Endothelial cell of umbilical vein (primary cell): ENCODE measurements at regions not wholly inside any gene's neighbourhood (a gene's known extent, or its start where the extent isn't known, plus 50 kb on each side); places are given as distances from the start of the nearest gene placed in this dataset.

Source experiments
- BruUV-seq: library from RNA; stranded (reverse); fragments of 400-500 nt; replicated peaks from 2 replicates; lab custom pipeline; 2021; lab: Mats Ljungman, UMichigan
- CTCF ChIA-PET: fragments of 300-600, 350-600 bp; sonication (Branson Sonifier 250); formaldehyde crosslinking; loops from one replicate; lab custom pipeline; 2021; ENCODE audit warnings: antibody characterized with exemption, inconsistent platforms; lab: Charles Lee
- POLR2A ChIA-PET: fragments of 300-600, 350-600 bp; sonication (Branson Sonifier 250); formaldehyde crosslinking; loops from one replicate; lab custom pipeline; 2021; ENCODE audit warnings: antibody characterized with exemption, inconsistent platforms; lab: Charles Lee
- DNase-seq: peaks from one replicate; pipeline ENCODE4 v3.0.0-alpha.2; 2011; ENCODE audit warnings: low read depth, low spot score
- FAIRE-seq: peaks from 2 replicates; lab custom pipeline; 2011; peaks lifted over from hg19 to GRCh38; lab: Jason Lieb, UNC
- H2AFZ ChIP-seq: 2 replicates; pipeline ENCODE4 v1.6.0; 2012; ENCODE audit warnings: low read depth, low read length, control low read depth, inconsistent platforms
- H3K27ac ChIP-seq: 2 replicates; pipeline ENCODE4 v1.5.1; 2011; ENCODE audit warnings: low read depth, mild to moderate bottlenecking, control low read depth, low read length, moderate library complexity; ENCODE audit not compliant: insufficient read depth
- H3K27me3 ChIP-seq, 2 experiments: 2 replicates each; pipeline versions ENCODE4 v1.6.0 to v1.6.1; 2011; ENCODE audit warnings: low read length in 2 of 2, mixed read lengths in 1 of 2; ENCODE audit not compliant: control insufficient read depth in 2 of 2, insufficient read depth in 2 of 2
- H3K36me3 ChIP-seq, 2 experiments: 2 replicates in 1 of 2; 3 replicates in 1 of 2; pipeline ENCODE4 v1.5.1; 2011; ENCODE audit warnings: low read length in 2 of 2, mild to moderate bottlenecking in 1 of 2, moderate library complexity in 1 of 2; ENCODE audit not compliant: control insufficient read depth in 2 of 2, insufficient read depth in 2 of 2; ENCODE audit errors: extremely low read depth in 1 of 2
- H3K4me1 ChIP-seq: 3 replicates; pipeline ENCODE4 v1.5.1; 2011; ENCODE audit warnings: mild to moderate bottlenecking, low read length; ENCODE audit not compliant: control insufficient read depth, insufficient read depth; ENCODE audit errors: extremely low read depth
- H3K4me2 ChIP-seq: 2 replicates; pipeline ENCODE4 v1.6.1; 2011; ENCODE audit warnings: low read length, control low read depth, mixed read lengths; ENCODE audit not compliant: insufficient read depth
- H3K4me3 ChIP-seq, 3 experiments: fragments of 200-600 bp in 1 of 3; sonication (generic), shearing (Covaris generic) in 1 of 3; replicated peaks in 1 of 3; 2 replicates each; pipeline ENCODE4 v1.5.1; 2011 to 2016; ENCODE audit warnings: control low read depth in 3 of 3, low read length in 3 of 3, mild to moderate bottlenecking in 2 of 3, inconsistent platforms in 1 of 3, low read depth in 1 of 3, moderate library complexity in 1 of 3; ENCODE audit not compliant: insufficient read depth in 1 of 3
- H3K79me2 ChIP-seq: 2 replicates; pipeline ENCODE4 v1.6.0; 2012; ENCODE audit warnings: low read length, inconsistent platforms; ENCODE audit not compliant: control insufficient read depth, insufficient read depth
- H3K9ac ChIP-seq: replicated peaks from 2 replicates; pipeline ENCODE3; 2011; ENCODE audit warnings: low read length, control low read depth; ENCODE audit not compliant: insufficient read depth; ENCODE audit errors: extremely low read depth
- H3K9me1 ChIP-seq: replicated peaks from 3 replicates; pipeline ENCODE4 v1.6.0; 2011; ENCODE audit warnings: mild to moderate bottlenecking, low read length; ENCODE audit not compliant: control insufficient read depth, insufficient read depth; ENCODE audit errors: extremely low read depth
- H3K9me3 ChIP-seq: replicated peaks from 2 replicates; pipeline ENCODE4 v1.5.1; 2012; ENCODE audit warnings: low read length, inconsistent platforms; ENCODE audit not compliant: control insufficient read depth, insufficient read depth
- H4K20me1 ChIP-seq: replicated peaks from 2 replicates; pipeline ENCODE3; 2011; ENCODE audit warnings: mild to moderate bottlenecking, low read length; ENCODE audit not compliant: control insufficient read depth, insufficient read depth; ENCODE audit errors: extremely low read depth
- EZH2 ChIP-seq: IDR thresholded peaks from 2 replicates; pipeline ENCODE4 v1.6.1; 2012; ENCODE audit warnings: borderline replicate concordance, low read depth, mild to moderate bottlenecking, moderate library complexity, low read length, inconsistent platforms; ENCODE audit not compliant: severe bottlenecking
- FOS ChIP-seq: IDR thresholded peaks from 2 replicates; pipeline ENCODE4 v1.6.1; 2011; ENCODE audit warnings: mild to moderate bottlenecking, low read length, moderate library complexity, borderline replicate concordance; ENCODE audit not compliant: insufficient read depth
- GATA2 ChIP-seq: IDR thresholded peaks from 2 replicates; pipeline ENCODE4 v1.7.0; 2011; ENCODE audit warnings: low read depth, mild to moderate bottlenecking, moderate library complexity, mixed read lengths, low read length; ENCODE audit not compliant: insufficient read length, insufficient read depth
- JUN ChIP-seq: IDR thresholded peaks from 2 replicates; pipeline ENCODE4 v1.6.1; 2011; ENCODE audit warnings: borderline replicate concordance, low read depth; ENCODE audit not compliant: insufficient read length, insufficient read depth
- MYC ChIP-seq: IDR thresholded peaks from one replicate; pipeline ENCODE4 v1.6.1; 2011; ENCODE audit warnings: mild to moderate bottlenecking, low read depth, low read length
- POLR2A ChIP-seq: IDR thresholded peaks from 2 replicates; pipeline ENCODE4 v1.6.1; 2012; ENCODE audit warnings: low read depth, mild to moderate bottlenecking, control low read depth, low read length
- POLR2AphosphoS5 ChIP-seq: IDR thresholded peaks from 2 replicates; pipeline ENCODE4 v1.6.1; 2012; ENCODE audit warnings: low read depth, mild to moderate bottlenecking, control low read depth, low read length, moderate library complexity; ENCODE audit not compliant: insufficient read depth
- dilution Hi-C: fragments of 300-500 bp; cut with MboI; formaldehyde crosslinking; loops from one replicate; pipeline ENCODE4 v1.15.0; 2019; ENCODE audit warnings: low sequenced_read_pairs; ENCODE audit not compliant: extremely low pct_ligation_motif_present
- intact Hi-C: fragments of 100-400 bp; cut with micrococcal nuclease; formaldehyde crosslinking; loops from one replicate; pipeline ENCODE4 v1.10.0; 2022
- TF ChIP-seq, protein P1 (sequence below): IDR thresholded peaks from 2 replicates; pipeline ENCODE4 v1.6.1; 2011; ENCODE audit not compliant: insufficient read depth, insufficient read length
- TF ChIP-seq, protein P2 (sequence below), 2 donors: IDR thresholded peaks; 1 replicate in 1 of 2; 2 replicates in 1 of 2; pipeline ENCODE4 v1.5.1; 2011; ENCODE audit warnings: low read length in 2 of 2, mild to moderate bottlenecking in 2 of 2, moderate library complexity in 2 of 2, control low read depth in 1 of 2, inconsistent platforms in 1 of 2, low read depth in 1 of 2; ENCODE audit not compliant: insufficient read depth in 1 of 2; ENCODE audit errors: extremely low read depth in 1 of 2

DNA sequence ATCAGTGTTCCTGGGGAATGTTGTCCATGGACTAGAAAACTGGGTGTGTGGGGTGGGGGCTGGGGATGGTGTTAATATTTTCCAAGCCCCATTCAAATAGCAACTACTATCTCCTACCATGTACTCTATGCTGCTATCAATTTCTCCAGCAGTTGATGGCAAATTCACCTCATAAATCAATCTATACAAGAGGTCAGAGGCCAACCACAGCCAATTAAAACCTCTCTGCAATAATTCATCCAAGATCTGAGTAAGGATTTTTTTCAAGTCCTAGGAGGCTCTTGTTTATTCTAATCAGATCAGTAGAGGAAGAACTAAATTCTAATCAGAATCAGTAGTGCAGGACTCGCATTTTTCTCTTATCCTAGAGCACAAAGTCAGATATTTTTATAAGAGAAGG lies 73.4 kb upstream of the WT1 start:
- no peaks in the 10 kb centered on the region for H3K27me3 ChIP-seq
- H3K4me1 ChIP-seq = peaks cover 6% of the 10 kb centered on the region
- no peak overlapping the region for H3K4me2 ChIP-seq
- no TSS peak for BruUV-seq
- CTCF ChIA-PET = no interaction called here
- intact Hi-C loops (no loop called here), dilution Hi-C loops (no loop called here)
- DNase-seq = no peak
- no peak overlapping the region for H3K9ac ChIP-seq
- H3K9me3 ChIP-seq = no peaks in the 10 kb centered on the region
- POLR2A ChIA-PET = no interaction called here
- H3K79me2 ChIP-seq = no peaks in the 10 kb centered on the region
- TF ChIP-seq, protein P1, sequence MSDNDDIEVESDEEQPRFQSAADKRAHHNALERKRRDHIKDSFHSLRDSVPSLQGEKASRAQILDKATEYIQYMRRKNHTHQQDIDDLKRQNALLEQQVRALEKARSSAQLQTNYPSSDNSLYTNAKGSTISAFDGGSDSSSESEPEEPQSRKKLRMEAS = no peak
- no peak for TF ChIP-seq POLR2A
- no peak for TF ChIP-seq POLR2AphosphoS5
- TF ChIP-seq, protein P2, sequence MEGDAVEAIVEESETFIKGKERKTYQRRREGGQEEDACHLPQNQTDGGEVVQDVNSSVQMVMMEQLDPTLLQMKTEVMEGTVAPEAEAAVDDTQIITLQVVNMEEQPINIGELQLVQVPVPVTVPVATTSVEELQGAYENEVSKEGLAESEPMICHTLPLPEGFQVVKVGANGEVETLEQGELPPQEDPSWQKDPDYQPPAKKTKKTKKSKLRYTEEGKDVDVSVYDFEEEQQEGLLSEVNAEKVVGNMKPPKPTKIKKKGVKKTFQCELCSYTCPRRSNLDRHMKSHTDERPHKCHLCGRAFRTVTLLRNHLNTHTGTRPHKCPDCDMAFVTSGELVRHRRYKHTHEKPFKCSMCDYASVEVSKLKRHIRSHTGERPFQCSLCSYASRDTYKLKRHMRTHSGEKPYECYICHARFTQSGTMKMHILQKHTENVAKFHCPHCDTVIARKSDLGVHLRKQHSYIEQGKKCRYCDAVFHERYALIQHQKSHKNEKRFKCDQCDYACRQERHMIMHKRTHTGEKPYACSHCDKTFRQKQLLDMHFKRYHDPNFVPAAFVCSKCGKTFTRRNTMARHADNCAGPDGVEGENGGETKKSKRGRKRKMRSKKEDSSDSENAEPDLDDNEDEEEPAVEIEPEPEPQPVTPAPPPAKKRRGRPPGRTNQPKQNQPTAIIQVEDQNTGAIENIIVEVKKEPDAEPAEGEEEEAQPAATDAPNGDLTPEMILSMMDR (IDR thresholded peaks at IDR 0.05; ENCODE audit: extremely low read depth in 1 of 2, insufficient read depth in 1 of 2, low read depth in 1 of 2, low read length in 2 of 2) = no peak
- TF ChIP-seq JUN = no peak
- TF ChIP-seq MYC = no peak
- no peak for TF ChIP-seq FOS
- no peak for TF ChIP-seq EZH2
- no peak for TF ChIP-seq GATA2
- H3K9me1 ChIP-seq = no peaks in the 10 kb centered on the region
- no peak overlapping the region for H3K27ac ChIP-seq
- no peak for FAIRE-seq
- no peak overlapping the region for H2AFZ ChIP-seq
- no peaks in the 10 kb centered on the region for H4K20me1 ChIP-seq
- no peak overlapping the region for H3K4me3 ChIP-seq
- H3K36me3 ChIP-seq = no peaks in the 10 kb centered on the region
